ENCODE measurements at regions not wholly inside any gene's neighbourhood (a gene's known extent, or its start where the extent isn't known, plus 50 kb on each side); places are given as distances from the start of the nearest gene placed in this dataset.
A peak's percentile ranks its signal among the peaks of the same experiment; 100 is the strongest.
"Not testable (repeated sequence)": the region's sequence is repeated elsewhere in the genome, so short reads cannot be mapped to it uniquely, and the experiment has no call there.

DNA sequence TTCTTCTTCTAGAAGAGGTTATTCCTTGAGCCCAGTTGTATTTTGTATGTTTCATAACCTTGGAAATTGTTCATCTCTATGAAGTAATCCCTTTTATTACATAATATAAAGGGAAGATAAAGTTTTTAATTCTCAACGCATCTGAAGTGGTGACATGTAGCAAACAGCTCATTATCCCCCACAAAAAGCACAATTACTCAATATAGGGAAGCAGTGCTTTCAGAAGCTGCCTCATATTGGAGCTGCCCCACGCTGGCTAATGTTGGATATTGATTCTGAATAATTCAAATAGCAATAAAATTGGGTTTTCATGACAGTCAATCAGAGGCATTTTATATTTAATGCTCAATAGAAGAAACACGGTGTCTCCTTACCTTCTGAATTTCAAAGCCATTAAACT, 604.3 kb upstream of the RBFOX1 start:
- no peak overlapping the region for H4K91ac ChIP-seq (ENCODE audit: low read depth, low read length)
- H4K12ac ChIP-seq (ENCODE audit: low read depth, low read length), result no peak overlapping the region
- H3K18ac ChIP-seq (ENCODE audit: low read length), result no peak overlapping the region
- H3K9ac ChIP-seq (ENCODE audit: low read length), result no peak overlapping the region
- H3K4me2 ChIP-seq (ENCODE audit: low read length), result no peak overlapping the region
- H2BK5ac ChIP-seq (ENCODE audit: low read depth, low read length, poor library complexity), result no peak overlapping the region
- no peak for DNase-seq
- H2BK12ac ChIP-seq (ENCODE audit: low read length), result no peak overlapping the region
- no peaks in the 10 kb centered on the region for H3K79me1 ChIP-seq (ENCODE audit: low read length)
- H3K14ac ChIP-seq (ENCODE audit: low read length), result no peak overlapping the region
- no peaks in the 10 kb centered on the region for H3K27me3 ChIP-seq (ENCODE audit: insufficient read depth, low read length)
- H3K4me1 ChIP-seq (ENCODE audit: control insufficient read depth in 1 of 2, insufficient read depth in 2 of 2, low read length in 2 of 2), result no peaks in the 10 kb centered on the region
- no peaks in the 10 kb centered on the region for H3K9me3 ChIP-seq (ENCODE audit: insufficient read depth, low read depth, low read length)
- no CpG with 5 or more reads among the region's 3 CpGs for WGBS (ENCODE audit: extremely low coverage, insufficient coverage, insufficient read length)
- H2AFZ ChIP-seq (ENCODE audit: insufficient read depth, low read length, poor library complexity), result no peak overlapping the region
- no peaks in the 10 kb centered on the region for H3K36me3 ChIP-seq (ENCODE audit: control insufficient read depth in 1 of 2, insufficient read depth in 2 of 2, low read length in 2 of 2)
- no peak overlapping the region for H4K8ac ChIP-seq (ENCODE audit: low read depth, low read length)
- no peak overlapping the region for H3K4me3 ChIP-seq (ENCODE audit: low read depth, low read length)
- no peak overlapping the region for H3K27ac ChIP-seq (ENCODE audit: low read depth, low read length)
- no peaks in the 10 kb centered on the region for H3K79me2 ChIP-seq (ENCODE audit: control insufficient read depth, insufficient read depth, low read length, poor library complexity)
- H3K4ac ChIP-seq (ENCODE audit: low read depth, low read length), result no peak overlapping the region
- H2AK5ac ChIP-seq (ENCODE audit: low read length), result no peak overlapping the region
- no peak overlapping the region for H3K23ac ChIP-seq (ENCODE audit: low read length)
- no peak overlapping the region for H2BK120ac ChIP-seq (ENCODE audit: insufficient read depth, low read length, poor library complexity)

DNA sequence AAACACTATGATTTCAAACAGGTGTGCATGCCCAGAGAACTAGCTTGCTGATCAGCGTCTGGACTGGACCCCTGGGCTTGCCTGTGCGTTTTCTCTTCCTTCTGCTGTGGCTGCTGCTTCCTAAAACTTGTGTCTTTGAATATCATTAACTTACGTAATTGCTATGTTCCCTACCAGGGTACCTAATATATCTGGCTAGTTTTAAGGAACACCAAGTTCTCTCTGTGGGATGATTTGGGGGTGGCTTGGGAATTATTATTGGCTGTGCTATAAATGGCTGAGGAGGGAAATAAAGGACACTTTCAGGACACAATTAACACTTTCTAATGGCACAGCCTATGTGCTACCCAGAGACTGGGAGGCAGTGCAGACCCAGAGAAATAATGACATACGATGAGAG, 606.0 kb upstream of the RBFOX1 start:
- no peak overlapping the region for H3K4me2 ChIP-seq (ENCODE audit: low read length)
- H3K36me3 ChIP-seq (ENCODE audit: control insufficient read depth in 1 of 2, insufficient read depth in 2 of 2, low read length in 2 of 2), result no peaks in the 10 kb centered on the region
- H3K4me3 ChIP-seq (ENCODE audit: low read depth, low read length), result no peak overlapping the region
- no peak overlapping the region for H3K4ac ChIP-seq (ENCODE audit: low read depth, low read length)
- no peak overlapping the region for H2BK12ac ChIP-seq (ENCODE audit: low read length)
- no peaks in the 10 kb centered on the region for H3K9me3 ChIP-seq (ENCODE audit: insufficient read depth, low read depth, low read length)
- no peak for DNase-seq
- no peak overlapping the region for H2BK120ac ChIP-seq (ENCODE audit: insufficient read depth, low read length, poor library complexity)
- no peak overlapping the region for H4K12ac ChIP-seq (ENCODE audit: low read depth, low read length)
- no peaks in the 10 kb centered on the region for H3K79me2 ChIP-seq (ENCODE audit: control insufficient read depth, insufficient read depth, low read length, poor library complexity)
- H2BK5ac ChIP-seq (ENCODE audit: low read depth, low read length, poor library complexity), result no peak overlapping the region
- H2AFZ ChIP-seq (ENCODE audit: insufficient read depth, low read length, poor library complexity), result no peak overlapping the region
- H3K23ac ChIP-seq (ENCODE audit: low read length), result no peak overlapping the region
- H2AK5ac ChIP-seq (ENCODE audit: low read length), result no peak overlapping the region
- no peak overlapping the region for H3K9ac ChIP-seq (ENCODE audit: low read length)
- H3K27ac ChIP-seq (ENCODE audit: low read depth, low read length), result no peak overlapping the region
- no peaks in the 10 kb centered on the region for H3K79me1 ChIP-seq (ENCODE audit: low read length)
- no peak overlapping the region for H3K18ac ChIP-seq (ENCODE audit: low read length)
- no peak overlapping the region for H3K14ac ChIP-seq (ENCODE audit: low read length)
- H4K8ac ChIP-seq (ENCODE audit: low read depth, low read length), result no peak overlapping the region
- WGBS (ENCODE audit: extremely low coverage, insufficient coverage, insufficient read length), result no CpG with 5 or more reads among the region's 4 CpGs
- H3K27me3 ChIP-seq (ENCODE audit: insufficient read depth, low read length), result no peaks in the 10 kb centered on the region
- no peaks in the 10 kb centered on the region for H3K4me1 ChIP-seq (ENCODE audit: control insufficient read depth in 1 of 2, insufficient read depth in 2 of 2, low read length in 2 of 2)
- no peak overlapping the region for H4K91ac ChIP-seq (ENCODE audit: low read depth, low read length)

DNA sequence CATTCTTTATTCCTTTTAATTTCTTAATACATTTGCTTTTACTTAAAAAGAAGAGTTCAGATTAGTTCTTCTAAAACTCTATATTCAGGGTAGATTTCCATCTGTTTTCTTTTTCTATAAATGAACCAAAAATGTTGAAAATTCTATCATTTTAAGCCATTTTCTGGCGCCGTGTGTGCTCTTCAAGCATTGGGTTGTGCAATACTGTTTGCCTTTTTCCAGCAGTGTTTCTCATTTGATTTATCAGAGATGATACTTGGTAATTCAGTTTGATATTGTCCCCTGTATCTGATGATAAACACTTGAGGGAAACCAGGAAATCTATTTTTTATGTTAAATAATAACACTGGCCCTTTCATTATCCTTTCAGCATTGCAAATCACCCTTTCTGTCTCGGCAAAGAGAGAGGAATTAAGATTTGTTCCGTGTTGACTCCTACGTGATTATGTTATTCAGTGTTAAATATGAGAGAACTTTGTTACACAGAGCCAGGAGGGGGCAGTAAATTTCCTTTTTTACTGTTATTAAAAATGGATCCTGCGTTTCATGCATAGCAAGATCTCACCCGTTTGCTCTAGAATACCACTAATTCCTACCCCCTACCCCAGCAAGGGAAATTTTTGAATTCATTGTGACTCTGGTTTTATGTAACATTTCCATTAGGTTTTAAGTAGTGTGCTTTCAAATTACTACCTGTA, 606.9 kb upstream of the RBFOX1 start:
- Histone ChIP-seq H3K4ac (ENCODE audit: low read depth, low read length) (no peak overlapping the region), H2AFZ (ENCODE audit: insufficient read depth, low read length, poor library complexity) (no peak overlapping the region), H3K18ac (ENCODE audit: low read length) (no peak overlapping the region), H3K27ac (ENCODE audit: low read depth, low read length) (no peak overlapping the region), H3K23ac (ENCODE audit: low read length) (no peak overlapping the region), H3K79me1 (ENCODE audit: low read length) (no peaks in the 10 kb centered on the region), H4K8ac (ENCODE audit: low read depth, low read length) (no peak overlapping the region), H2AK5ac (ENCODE audit: low read length) (no peak overlapping the region), H2BK5ac (ENCODE audit: low read depth, low read length, poor library complexity) (no peak overlapping the region), H3K14ac (ENCODE audit: low read length) (no peak overlapping the region), H2BK12ac (ENCODE audit: low read length) (no peak overlapping the region), H3K9ac (ENCODE audit: low read length) (no peak overlapping the region), H3K79me2 (ENCODE audit: control insufficient read depth, insufficient read depth, low read length, poor library complexity) (no peaks in the 10 kb centered on the region), H2BK120ac (ENCODE audit: insufficient read depth, low read length, poor library complexity) (no peak overlapping the region), H4K91ac (ENCODE audit: low read depth, low read length) (no peak overlapping the region), H3K9me3 (ENCODE audit: insufficient read depth, low read depth, low read length) (no peaks in the 10 kb centered on the region), H3K4me3 (ENCODE audit: low read depth, low read length) (no peak overlapping the region), H4K12ac (ENCODE audit: low read depth, low read length) (no peak overlapping the region), H3K36me3 (ENCODE audit: control insufficient read depth in 1 of 2, insufficient read depth in 2 of 2, low read length in 2 of 2) (no peaks in the 10 kb centered on the region), H3K4me1 (ENCODE audit: control insufficient read depth in 1 of 2, insufficient read depth in 2 of 2, low read length in 2 of 2) (no peaks in the 10 kb centered on the region), H3K27me3 (ENCODE audit: insufficient read depth, low read length) (no peaks in the 10 kb centered on the region), H3K4me2 (ENCODE audit: low read length) (no peak overlapping the region)
- WGBS (ENCODE audit: extremely low coverage, insufficient coverage, insufficient read length), result no CpG with 5 or more reads among the region's 7 CpGs
- peak in 1 of 2 donors; percentile 38 for DNase-seq

- not testable (repeated sequence) for H3K9me3 ChIP-seq (ENCODE audit: insufficient read depth, low read depth, low read length); H2BK12ac ChIP-seq (ENCODE audit: low read length); H2BK5ac ChIP-seq (ENCODE audit: low read depth, low read length, poor library complexity); H4K12ac ChIP-seq (ENCODE audit: low read depth, low read length); H3K27me3 ChIP-seq (ENCODE audit: insufficient read depth, low read length); H3K27ac ChIP-seq (ENCODE audit: low read depth, low read length); H3K4me3 ChIP-seq (ENCODE audit: low read depth, low read length); H3K18ac ChIP-seq (ENCODE audit: low read length); H3K4me1 ChIP-seq (ENCODE audit: control insufficient read depth in 1 of 2, insufficient read depth in 2 of 2, low read length in 2 of 2); H3K79me2 ChIP-seq (ENCODE audit: control insufficient read depth, insufficient read depth, low read length, poor library complexity); H3K23ac ChIP-seq (ENCODE audit: low read length); DNase-seq; H3K4me2 ChIP-seq (ENCODE audit: low read length); H3K36me3 ChIP-seq (ENCODE audit: control insufficient read depth in 1 of 2, insufficient read depth in 2 of 2, low read length in 2 of 2); H3K79me1 ChIP-seq (ENCODE audit: low read length); H3K9ac ChIP-seq (ENCODE audit: low read length); H3K14ac ChIP-seq (ENCODE audit: low read length); H2AK5ac ChIP-seq (ENCODE audit: low read length); H3K4ac ChIP-seq (ENCODE audit: low read depth, low read length); H2AFZ ChIP-seq (ENCODE audit: insufficient read depth, low read length, poor library complexity); H4K91ac ChIP-seq (ENCODE audit: low read depth, low read length); H2BK120ac ChIP-seq (ENCODE audit: insufficient read depth, low read length, poor library complexity); H4K8ac ChIP-seq (ENCODE audit: low read depth, low read length)
- WGBS (ENCODE audit: extremely low coverage, insufficient coverage, insufficient read length), result no CpG with 5 or more reads among the region's 10 CpGs
Measured at GRCh38 chr16:6725206-6725605, 607.4 kb upstream of the RBFOX1 start.
